HepG2 (cell line): ENCODE measurements at regions not wholly inside any gene's neighbourhood (a gene's known extent, or its start where the extent isn't known, plus 50 kb on each side); places are given as distances from the start of the nearest gene placed in this dataset.
A peak's percentile ranks its signal among the peaks of the same experiment; 100 is the strongest.

Experiments
- AHR ChIP-seq: IDR thresholded peaks from 2 replicates; pipeline ENCODE4 v1.6.1; 2018; ENCODE audit warnings: missing genetic modification reagents, missing compliant biosample characterization
- ARNT2 ChIP-seq: sonication (generic); formaldehyde crosslinking; IDR thresholded peaks from 2 replicates; pipeline ENCODE4 v1.8.0; 2022; ENCODE audit warnings: mild to moderate bottlenecking, low read depth, missing genetic modification reagents, moderate library complexity
- ELF4 ChIP-seq: sonication (generic); formaldehyde crosslinking; IDR thresholded peaks from 2 replicates; pipeline ENCODE4 v1.5.0; 2020; ENCODE audit warnings: missing genetic modification reagents, mild to moderate bottlenecking, moderate library complexity, borderline replicate concordance
- GABPB1 ChIP-seq: IDR thresholded peaks from 2 replicates; pipeline ENCODE4 v1.6.1; 2016; ENCODE audit warnings: mild to moderate bottlenecking, missing genetic modification reagents, moderate library complexity, missing compliant biosample characterization
- JARID2 ChIP-seq: sonication (generic); formaldehyde crosslinking; IDR thresholded peaks from 2 replicates; pipeline ENCODE4 v1.8.1; 2023; ENCODE audit warnings: missing genetic modification reagents, inconsistent platforms; ENCODE audit not compliant: insufficient replicate concordance
- KLF13 ChIP-seq: sonication (generic); formaldehyde crosslinking; IDR thresholded peaks from 2 replicates; pipeline ENCODE4 v1.4.0; 2020; ENCODE audit warnings: mild to moderate bottlenecking, missing genetic modification reagents
- NAIF1 ChIP-seq: sonication (generic); formaldehyde crosslinking; IDR thresholded peaks from 2 replicates; pipeline ENCODE4 v1.5.0; 2020; ENCODE audit warnings: mild to moderate bottlenecking, missing genetic modification reagents, borderline replicate concordance
- NFE2 ChIP-seq: sonication (generic); formaldehyde crosslinking; IDR thresholded peaks from 2 replicates; pipeline ENCODE4 v1.4.0; 2020; ENCODE audit warnings: missing genetic modification reagents
- NKX3-1 ChIP-seq: sonication (generic); formaldehyde crosslinking; IDR thresholded peaks from 2 replicates; pipeline ENCODE4 v1.5.0; 2020; ENCODE audit warnings: missing genetic modification reagents
- RAD51 ChIP-seq: fragments of 450-650 bp; IDR thresholded peaks from 2 replicates; pipeline ENCODE4 v1.6.1; 2016; ENCODE audit warnings: borderline replicate concordance
- RBFOX2 ChIP-seq: fragments of 200-400 bp; formaldehyde crosslinking; IDR thresholded peaks from 2 replicates; pipeline ENCODE4 v1.6.1; 2017; ENCODE audit warnings: low read depth, mild to moderate bottlenecking, low read length
- RFX5 ChIP-seq: IDR thresholded peaks from 2 replicates; pipeline ENCODE4 v1.6.1; 2011; ENCODE audit warnings: low read depth, low read length, improper control_type of control experiment
- SIN3B ChIP-seq: fragments of 150-350 bp; IDR thresholded peaks from 2 replicates; pipeline ENCODE4 v1.6.1; 2014; ENCODE audit warnings: low read length
- SNRNP70 ChIP-seq: fragments of 200-400 bp; formaldehyde crosslinking; IDR thresholded peaks from 2 replicates; pipeline ENCODE4 v1.6.1; 2017; ENCODE audit warnings: mild to moderate bottlenecking, low read depth, low read length, moderate library complexity
- TEF ChIP-seq: sonication (generic); formaldehyde crosslinking; IDR thresholded peaks from 2 replicates; pipeline ENCODE4 v1.5.0; 2020; ENCODE audit warnings: missing genetic modification reagents
- TERF1 ChIP-seq: sonication (generic); formaldehyde crosslinking; IDR thresholded peaks from 2 replicates; pipeline ENCODE4 v1.8.0; 2022; ENCODE audit warnings: mild to moderate bottlenecking, missing genetic modification reagents, moderate library complexity
- U2AF2 ChIP-seq: fragments of 200-400 bp; formaldehyde crosslinking; IDR thresholded peaks from 2 replicates; pipeline ENCODE4 v1.6.1; 2017; ENCODE audit warnings: low read depth, mild to moderate bottlenecking, low read length
- ZNF101 ChIP-seq: sonication (generic); formaldehyde crosslinking; IDR thresholded peaks from 2 replicates; pipeline ENCODE4 v1.4.0; 2020; ENCODE audit warnings: mild to moderate bottlenecking, low read depth, missing genetic modification reagents, borderline replicate concordance
- ZNF431 ChIP-seq: sonication (generic); formaldehyde crosslinking; IDR thresholded peaks from 2 replicates; pipeline ENCODE4 v1.9.0; 2022; ENCODE audit warnings: missing genetic modification reagents, low read depth, mild to moderate bottlenecking, borderline replicate concordance
- ZNF556 ChIP-seq: sonication (generic); formaldehyde crosslinking; IDR thresholded peaks from 2 replicates; pipeline ENCODE4 v1.4.0; 2020; ENCODE audit warnings: mild to moderate bottlenecking, missing genetic modification reagents, borderline replicate concordance
- ZNF672 ChIP-seq: sonication (generic); formaldehyde crosslinking; IDR thresholded peaks from 2 replicates; pipeline ENCODE4 v1.8.1; 2022; ENCODE audit warnings: missing genetic modification reagents
- ZNF746 ChIP-seq: sonication (generic); formaldehyde crosslinking; IDR thresholded peaks from 2 replicates; pipeline ENCODE4 v1.8.0; 2022; ENCODE audit warnings: mild to moderate bottlenecking, missing genetic modification reagents
- ZNF839 ChIP-seq: sonication (generic); formaldehyde crosslinking; IDR thresholded peaks from 2 replicates; pipeline ENCODE4 v1.4.0; 2020; ENCODE audit warnings: missing genetic modification reagents, mild to moderate bottlenecking, borderline replicate concordance
- ZSCAN31 ChIP-seq: sonication (generic); formaldehyde crosslinking; IDR thresholded peaks from 2 replicates; pipeline ENCODE4 v1.5.0; 2020; ENCODE audit warnings: low read depth, mild to moderate bottlenecking, missing genetic modification reagents
- TF ChIP-seq, protein P1 (sequence below): sonication (generic); formaldehyde crosslinking; conservative IDR thresholded peaks from 2 replicates; pipeline ENCODE4 v1.4.0; 2020; ENCODE audit warnings: missing genetic modification reagents
- TF ChIP-seq, protein P2 (sequence below): sonication (generic); formaldehyde crosslinking; IDR thresholded peaks from 2 replicates; pipeline ENCODE4 v1.8.0; 2022; ENCODE audit warnings: missing genetic modification reagents, mild to moderate bottlenecking, moderate library complexity, borderline replicate concordance

- TF ChIP-seq, protein P1, sequence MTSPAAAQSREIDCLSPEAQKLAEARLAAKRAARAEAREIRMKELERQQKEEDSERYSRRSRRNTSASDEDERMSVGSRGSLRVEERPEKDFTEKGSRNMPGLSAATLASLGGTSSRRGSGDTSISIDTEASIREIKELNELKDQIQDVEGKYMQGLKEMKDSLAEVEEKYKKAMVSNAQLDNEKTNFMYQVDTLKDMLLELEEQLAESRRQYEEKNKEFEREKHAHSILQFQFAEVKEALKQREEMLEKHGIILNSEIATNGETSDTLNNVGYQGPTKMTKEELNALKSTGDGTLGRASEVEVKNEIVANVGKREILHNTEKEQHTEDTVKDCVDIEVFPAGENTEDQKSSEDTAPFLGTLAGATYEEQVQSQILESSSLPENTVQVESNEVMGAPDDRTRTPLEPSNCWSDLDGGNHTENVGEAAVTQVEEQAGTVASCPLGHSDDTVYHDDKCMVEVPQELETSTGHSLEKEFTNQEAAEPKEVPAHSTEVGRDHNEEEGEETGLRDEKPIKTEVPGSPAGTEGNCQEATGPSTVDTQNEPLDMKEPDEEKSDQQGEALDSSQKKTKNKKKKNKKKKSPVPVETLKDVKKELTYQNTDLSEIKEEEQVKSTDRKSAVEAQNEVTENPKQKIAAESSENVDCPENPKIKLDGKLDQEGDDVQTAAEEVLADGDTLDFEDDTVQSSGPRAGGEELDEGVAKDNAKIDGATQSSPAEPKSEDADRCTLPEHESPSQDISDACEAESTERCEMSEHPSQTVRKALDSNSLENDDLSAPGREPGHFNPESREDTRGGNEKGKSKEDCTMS = no peak
- TF ChIP-seq RAD51 (peak; percentile 38), SIN3B (no peak), NFE2 (CRISPR knock-in tag) (no peak), NAIF1 (CRISPR knock-in tag) (no peak), ZNF101 (CRISPR knock-in tag) (no peak), ARNT2 (CRISPR knock-in tag) (0 out of 2 replicates have a peak, but pooled peaks have one; percentile 63), ZNF746 (CRISPR knock-in tag) (peak; percentile 89), ZNF431 (CRISPR knock-in tag) (peak; percentile 58; the same call in 1 of the 2 replicates), ZNF672 (no peak), ZNF839 (no peak), TEF (CRISPR knock-in tag) (no peak), AHR (CRISPR knock-in tag) (peak; percentile 79; the same call in 1 of the 2 replicates), GABPB1 (CRISPR knock-in tag) (peak; percentile 50; the same call in 1 of the 2 replicates), RBFOX2 (no peak), ZNF556 (CRISPR knock-in tag) (peak; percentile 83; the same call in 1 of the 2 replicates), RFX5 (no peak), ELF4 (CRISPR knock-in tag) (no peak), U2AF2 (no peak), JARID2 (peak; percentile 66), SNRNP70 (no peak), KLF13 (CRISPR knock-in tag) (no peak), ZSCAN31 (CRISPR knock-in tag) (peak; percentile 66; the same call in 1 of the 2 replicates), TERF1 (CRISPR knock-in tag) (no peak), NKX3-1 (CRISPR knock-in tag) (peak; percentile 86)
- TF ChIP-seq, protein P2, sequence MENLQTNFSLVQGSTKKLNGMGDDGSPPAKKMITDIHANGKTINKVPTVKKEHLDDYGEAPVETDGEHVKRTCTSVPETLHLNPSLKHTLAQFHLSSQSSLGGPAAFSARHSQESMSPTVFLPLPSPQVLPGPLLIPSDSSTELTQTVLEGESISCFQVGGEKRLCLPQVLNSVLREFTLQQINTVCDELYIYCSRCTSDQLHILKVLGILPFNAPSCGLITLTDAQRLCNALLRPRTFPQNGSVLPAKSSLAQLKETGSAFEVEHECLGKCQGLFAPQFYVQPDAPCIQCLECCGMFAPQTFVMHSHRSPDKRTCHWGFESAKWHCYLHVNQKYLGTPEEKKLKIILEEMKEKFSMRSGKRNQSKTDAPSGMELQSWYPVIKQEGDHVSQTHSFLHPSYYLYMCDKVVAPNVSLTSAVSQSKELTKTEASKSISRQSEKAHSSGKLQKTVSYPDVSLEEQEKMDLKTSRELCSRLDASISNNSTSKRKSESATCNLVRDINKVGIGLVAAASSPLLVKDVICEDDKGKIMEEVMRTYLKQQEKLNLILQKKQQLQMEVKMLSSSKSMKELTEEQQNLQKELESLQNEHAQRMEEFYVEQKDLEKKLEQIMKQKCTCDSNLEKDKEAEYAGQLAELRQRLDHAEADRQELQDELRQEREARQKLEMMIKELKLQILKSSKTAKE (CRISPR knock-in tag) = peak; percentile 88
These were observed 72.5 kb upstream of the ID2 start (continued) for GRCh38 chr2:8609357-8609811.
